GM12875 (cell line): ENCODE measurements at regions not wholly inside any gene's neighbourhood (a gene's known extent, or its start where the extent isn't known, plus 50 kb on each side); places are given as distances from the start of the nearest gene placed in this dataset.

Experiments used
- H3K4me3 ChIP-seq: one replicate; pipeline ENCODE4 v1.5.1; 2011; ENCODE audit warnings: low read depth, low read length, control low read depth
- TF ChIP-seq, protein P1 (sequence below): IDR thresholded peaks from 2 replicates; pipeline ENCODE4 v1.5.1; 2011; ENCODE audit warnings: low read depth, mild to moderate bottlenecking, control low read depth, inconsistent platforms, low read length, moderate library complexity, borderline replicate concordance; ENCODE audit not compliant: insufficient read depth

DNA sequence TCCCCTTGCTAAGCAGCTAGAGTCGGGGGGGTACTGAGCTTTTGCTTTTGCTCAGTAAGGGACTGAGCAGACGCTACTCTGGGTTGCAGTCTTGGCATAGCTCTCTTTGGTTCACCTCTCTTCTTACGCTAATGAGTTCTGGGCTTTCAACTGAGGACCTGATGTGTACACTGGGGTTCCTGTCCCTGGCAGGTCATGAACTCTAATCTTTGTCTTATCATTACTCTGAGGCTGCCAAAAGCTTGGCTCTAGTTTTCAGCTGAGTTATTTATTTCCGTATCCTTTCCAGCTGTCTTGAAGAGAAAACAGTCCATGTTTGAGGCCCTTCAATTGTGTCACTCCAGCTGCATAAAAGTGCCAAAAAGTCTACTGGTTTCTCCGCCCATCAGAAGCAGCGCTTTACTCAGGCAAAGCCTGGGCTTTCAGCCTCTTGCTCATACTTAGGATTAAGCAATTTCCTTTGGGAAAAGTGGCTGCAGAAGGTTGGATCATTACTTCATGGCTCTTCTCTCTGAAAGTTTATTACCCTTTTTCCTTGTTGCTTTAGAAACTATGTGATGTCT lies 121.0 kb upstream of the STOX2 start:
- TF ChIP-seq, protein P1, sequence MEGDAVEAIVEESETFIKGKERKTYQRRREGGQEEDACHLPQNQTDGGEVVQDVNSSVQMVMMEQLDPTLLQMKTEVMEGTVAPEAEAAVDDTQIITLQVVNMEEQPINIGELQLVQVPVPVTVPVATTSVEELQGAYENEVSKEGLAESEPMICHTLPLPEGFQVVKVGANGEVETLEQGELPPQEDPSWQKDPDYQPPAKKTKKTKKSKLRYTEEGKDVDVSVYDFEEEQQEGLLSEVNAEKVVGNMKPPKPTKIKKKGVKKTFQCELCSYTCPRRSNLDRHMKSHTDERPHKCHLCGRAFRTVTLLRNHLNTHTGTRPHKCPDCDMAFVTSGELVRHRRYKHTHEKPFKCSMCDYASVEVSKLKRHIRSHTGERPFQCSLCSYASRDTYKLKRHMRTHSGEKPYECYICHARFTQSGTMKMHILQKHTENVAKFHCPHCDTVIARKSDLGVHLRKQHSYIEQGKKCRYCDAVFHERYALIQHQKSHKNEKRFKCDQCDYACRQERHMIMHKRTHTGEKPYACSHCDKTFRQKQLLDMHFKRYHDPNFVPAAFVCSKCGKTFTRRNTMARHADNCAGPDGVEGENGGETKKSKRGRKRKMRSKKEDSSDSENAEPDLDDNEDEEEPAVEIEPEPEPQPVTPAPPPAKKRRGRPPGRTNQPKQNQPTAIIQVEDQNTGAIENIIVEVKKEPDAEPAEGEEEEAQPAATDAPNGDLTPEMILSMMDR = no peak
- no peak overlapping the region for H3K4me3 ChIP-seq

DNA sequence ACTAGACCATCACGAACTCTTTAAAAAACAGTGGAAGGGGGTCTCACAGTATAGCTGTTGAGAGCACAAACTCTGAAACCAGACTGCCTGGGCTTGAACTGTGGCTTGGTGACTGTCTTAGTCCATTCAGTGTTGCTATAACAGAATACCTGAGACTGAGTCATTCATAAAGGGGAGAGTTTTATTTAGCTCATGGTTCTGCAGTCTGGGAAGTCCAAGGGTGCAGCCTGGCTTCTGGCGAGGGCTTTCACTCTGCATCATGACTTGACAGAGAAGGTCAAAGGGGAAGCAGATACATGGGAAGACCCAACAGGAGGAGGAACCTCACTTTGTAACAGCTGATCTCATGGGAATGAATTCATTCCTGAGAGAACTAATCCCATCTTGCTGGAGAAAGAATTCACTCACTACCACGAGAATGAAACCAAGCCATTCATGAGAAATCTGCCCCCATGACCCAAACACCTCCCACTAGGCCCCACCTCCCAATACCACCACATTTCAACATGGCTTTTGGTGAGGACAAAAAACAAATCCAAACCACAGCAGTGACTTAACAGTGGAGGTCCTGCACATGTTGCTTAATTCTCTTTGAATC lies 116.7 kb upstream of the STOX2 start:
- H3K4me3 ChIP-seq = no peak overlapping the region
- TF ChIP-seq, protein P1 = no peak

DNA sequence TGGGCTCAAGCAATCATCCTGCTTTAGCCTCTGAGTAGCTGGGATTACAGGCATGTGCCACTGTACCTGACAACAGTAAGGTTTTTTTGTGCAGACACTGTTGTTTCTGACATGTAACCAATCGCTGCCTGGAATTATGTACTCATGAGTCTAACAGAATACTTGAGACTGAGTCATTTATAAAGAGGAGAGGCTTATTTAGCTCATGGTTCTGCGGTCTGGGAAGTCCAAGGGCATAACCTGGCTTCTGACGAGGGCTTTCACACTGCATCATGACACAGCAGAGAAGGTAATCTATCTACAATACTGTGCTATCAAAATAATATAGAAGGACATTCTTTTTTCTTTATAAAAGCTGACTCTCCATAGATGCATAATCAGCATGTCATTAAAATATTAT lies 115.5 kb upstream of the STOX2 start:
- no peak overlapping the region for H3K4me3 ChIP-seq
- TF ChIP-seq, protein P1 = no peak

DNA sequence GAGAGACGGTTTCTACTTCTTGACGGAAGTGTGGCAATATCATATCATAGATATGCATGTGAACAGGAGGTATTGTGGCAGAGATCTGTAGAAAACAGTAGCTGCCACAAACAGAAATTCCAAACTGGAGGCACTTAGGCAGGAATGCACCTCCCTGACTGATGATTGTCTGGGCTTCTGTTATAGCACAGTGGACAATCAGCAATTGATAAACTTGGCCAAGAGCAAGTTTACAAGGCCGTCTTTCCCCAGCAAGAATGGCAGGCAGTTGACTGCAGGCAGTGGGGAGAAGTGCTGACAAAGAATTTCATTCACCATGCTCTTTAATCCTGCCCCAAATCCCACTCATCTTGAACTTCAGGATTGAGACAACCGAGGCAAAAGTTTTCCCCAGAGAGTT lies 114.4 kb upstream of the STOX2 start:
- TF ChIP-seq, protein P1 = no peak
- H3K4me3 ChIP-seq = no peak overlapping the region

DNA sequence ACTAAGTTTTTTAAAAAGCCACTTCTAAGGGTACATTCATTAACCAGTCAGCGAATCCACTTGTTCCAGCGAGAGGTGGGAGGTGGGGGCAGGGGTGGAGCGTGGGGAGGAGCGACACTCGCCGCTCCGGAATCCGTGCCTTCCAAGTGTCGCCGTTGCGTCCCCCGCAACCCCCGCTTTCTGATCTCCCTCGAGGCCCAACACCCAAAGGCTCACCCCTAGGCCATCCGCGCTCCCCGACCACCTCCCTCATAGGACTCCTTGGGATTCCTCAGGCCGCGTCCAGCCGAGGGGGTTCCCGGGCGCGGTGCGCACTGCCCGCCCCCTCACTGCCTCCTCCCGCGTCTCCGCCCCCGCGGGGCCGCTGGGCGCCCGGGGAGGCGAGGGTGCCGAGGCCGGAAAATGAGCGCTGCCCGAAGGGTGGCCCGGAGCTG lies 108.1 kb upstream of the STOX2 start:
- no peak overlapping the region for H3K4me3 ChIP-seq

DNA sequence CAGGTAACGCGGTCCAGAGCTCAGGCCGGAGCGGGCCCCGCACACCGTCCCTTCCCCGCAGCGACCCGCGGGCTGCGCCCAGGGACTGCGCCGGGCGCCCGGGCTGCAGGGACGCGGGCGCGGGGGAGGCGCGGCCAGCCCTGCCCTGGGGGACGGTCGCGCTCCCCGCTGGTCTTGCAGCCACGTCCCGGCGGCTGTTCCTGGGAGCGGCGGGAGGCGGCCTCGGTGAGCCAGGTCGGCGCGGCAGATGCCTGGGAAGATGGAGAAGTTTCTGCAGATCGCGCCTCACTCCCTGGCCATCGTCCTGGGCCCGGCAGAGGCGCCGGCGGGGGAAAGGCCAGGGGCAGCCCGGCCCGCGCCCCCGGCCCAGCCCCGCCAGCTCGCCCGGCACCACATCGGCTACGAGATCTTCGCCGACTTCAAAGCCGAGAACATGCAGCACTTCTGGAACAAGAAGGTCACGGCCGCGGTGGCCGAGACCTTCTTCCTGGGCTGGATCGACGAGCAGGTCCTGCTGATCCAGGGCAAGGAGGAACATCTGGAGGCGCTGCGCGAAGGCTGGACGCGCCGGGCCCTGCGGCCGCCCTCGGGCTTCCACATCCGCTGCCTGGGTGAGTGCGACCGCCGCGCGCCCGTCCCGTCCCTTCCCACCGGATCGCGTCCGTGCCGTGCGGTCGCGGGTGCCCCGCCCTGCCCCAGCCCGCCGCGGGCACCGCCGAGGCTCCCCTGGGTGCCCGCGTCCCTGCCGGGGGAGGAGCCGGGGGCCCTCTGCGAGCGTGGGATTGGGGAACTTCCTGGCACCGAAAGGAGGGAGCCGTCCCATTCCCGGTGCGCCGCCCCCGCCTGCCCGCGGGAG lies 107.4 kb upstream of the STOX2 start:
- TF ChIP-seq, protein P1 = no peak

More for the DNA sequence above, 108.1 kb upstream of the STOX2 start:
- TF ChIP-seq, protein P1 = no peak

More for the DNA sequence above, 107.4 kb upstream of the STOX2 start:
- H3K4me3 ChIP-seq = no peak overlapping the region
